BE2C (cell line): ENCODE measurements at regions not wholly inside any gene's neighbourhood (a gene's known extent, or its start where the extent isn't known, plus 50 kb on each side); places are given as distances from the start of the nearest gene placed in this dataset.

ENCODE experiments used
- DNase-seq: peaks from one replicate; pipeline ENCODE4 v3.0.0-alpha.2; 2020
- H3K27me3 ChIP-seq: fragments of 250-450 bp; sonication (Bioruptor Pico); 2 replicates; pipeline ENCODE4 v1.5.1; 2020; ENCODE audit warnings: mild to moderate bottlenecking
- H3K36me3 ChIP-seq: fragments of 250-450 bp; sonication (Bioruptor Pico); 2 replicates; pipeline ENCODE4 v1.5.1; 2020; ENCODE audit warnings: mild to moderate bottlenecking
- H3K4me1 ChIP-seq: fragments of 250-450 bp; sonication (Bioruptor Pico); 2 replicates; pipeline ENCODE4 v1.5.1; 2020
- H3K4me3 ChIP-seq: 2 replicates; pipeline ENCODE4 v1.5.1; 2011; ENCODE audit warnings: low read depth, low read length
- H3K9me3 ChIP-seq: fragments of 250-450 bp; sonication (Bioruptor Pico); 2 replicates; pipeline ENCODE4 v1.5.1; 2020
- CTCF ChIP-seq: IDR thresholded peaks from 2 replicates; pipeline ENCODE4 v1.5.1; 2012; ENCODE audit warnings: mild to moderate bottlenecking, low read depth, low read length

GRCh38 chr5:52661903-52662595 is 125.7 kb upstream of the ITGA1 start:
- H3K4me3 ChIP-seq: no peak overlapping the region
- H3K36me3 ChIP-seq: no peaks in the 10 kb centered on the region
- peaks cover 43% of the 10 kb centered on the region for H3K4me1 ChIP-seq
- TF ChIP-seq CTCF: no peak
- no peaks in the 10 kb centered on the region for H3K27me3 ChIP-seq
- DNase-seq: no peak
- no peaks in the 10 kb centered on the region for H3K9me3 ChIP-seq

GRCh38 chr5:52665559-52665958 is 122.2 kb upstream of the ITGA1 start:
- Histone ChIP-seq H3K9me3 (no peaks in the 10 kb centered on the region), H3K27me3 (no peaks in the 10 kb centered on the region), H3K4me3 (no peak overlapping the region), H3K36me3 (no peaks in the 10 kb centered on the region), H3K4me1 (peaks cover 17% of the 10 kb centered on the region)
- TF ChIP-seq CTCF: no peak
- no peak for DNase-seq

- no peaks in the 10 kb centered on the region for H3K27me3 ChIP-seq
- no peak for DNase-seq
- no peak for TF ChIP-seq CTCF
- peaks cover 9% of the 10 kb centered on the region for H3K4me1 ChIP-seq
- H3K4me3 ChIP-seq: no peak overlapping the region
- no peaks in the 10 kb centered on the region for H3K9me3 ChIP-seq
- no peaks in the 10 kb centered on the region for H3K36me3 ChIP-seq
Observed at GRCh38 chr5:52668139-52668538, 119.6 kb upstream of the ITGA1 start.

GRCh38 chr5:52668544-52669185 is 119.1 kb upstream of the ITGA1 start:
- peaks cover 4% of the 10 kb centered on the region for H3K4me1 ChIP-seq
- no peak overlapping the region for H3K4me3 ChIP-seq
- no peak for DNase-seq
- H3K36me3 ChIP-seq: no peaks in the 10 kb centered on the region
- H3K9me3 ChIP-seq: no peaks in the 10 kb centered on the region
- TF ChIP-seq CTCF: no peak
- H3K27me3 ChIP-seq: no peaks in the 10 kb centered on the region

GRCh38 chr5:52672459-52672858 is 115.3 kb upstream of the ITGA1 start:
- DNase-seq: no peak
- Histone ChIP-seq H3K9me3 (no peaks in the 10 kb centered on the region), H3K4me1 (no peaks in the 10 kb centered on the region; the same call in 1 of the 2 replicates), H3K36me3 (no peaks in the 10 kb centered on the region), H3K4me3 (no peak overlapping the region), H3K27me3 (no peaks in the 10 kb centered on the region)
- TF ChIP-seq CTCF: no peak

- TF ChIP-seq CTCF: no peak
Observed at GRCh38 chr5:52673495-52673894, 114.2 kb upstream of the ITGA1 start.

More at GRCh38 chr5:52673495-52673894, 114.2 kb upstream of the ITGA1 start:
- H3K4me1 ChIP-seq: no peaks in the 10 kb centered on the region; the same call in 1 of the 2 replicates
- no peaks in the 10 kb centered on the region for H3K9me3 ChIP-seq
- no peaks in the 10 kb centered on the region for H3K36me3 ChIP-seq
- no peak overlapping the region for H3K4me3 ChIP-seq
- DNase-seq: no peak
- H3K27me3 ChIP-seq: no peaks in the 10 kb centered on the region
